HEK293T (cell line): ENCODE measurements at regions not wholly inside any gene's neighbourhood (a gene's known extent, or its start where the extent isn't known, plus 50 kb on each side); places are given as distances from the start of the nearest gene placed in this dataset.

Experiments
- CTCF ChIA-PET: fragments of 350-600 bp; formaldehyde crosslinking; extraction: SDS; loops from one replicate; lab custom pipeline; 2021; ENCODE audit warnings: antibody characterized with exemption, inconsistent platforms; lab: Yijun Ruan, JAX
- POLR2A ChIA-PET: fragments of 350-600 bp; formaldehyde crosslinking; extraction: SDS; loops from one replicate; lab custom pipeline; 2020; ENCODE audit warnings: antibody characterized with exemption, inconsistent platforms; lab: Yijun Ruan, JAX
- DNase-seq: peaks from one replicate; pipeline ENCODE4 v3.0.0; 2012; ENCODE audit warnings: mixed read lengths; ENCODE audit errors: extremely low spot score
- ARNT ChIP-seq: fragments of 450-650 bp; IDR thresholded peaks from 2 replicates; pipeline ENCODE4 v1.6.1; 2017; ENCODE audit warnings: mild to moderate bottlenecking
- BHLHE40 ChIP-seq: fragments of 450-650 bp; IDR thresholded peaks from 2 replicates; pipeline ENCODE4 v1.6.1; 2016; ENCODE audit warnings: mild to moderate bottlenecking, moderate library complexity, borderline replicate concordance
- CTBP1 ChIP-seq: fragments of 450-650 bp; IDR thresholded peaks from 2 replicates; pipeline ENCODE4 v1.6.1; 2016; ENCODE audit warnings: borderline replicate concordance
- ELF4 ChIP-seq: fragments of 450-650 bp; IDR thresholded peaks from 2 replicates; pipeline ENCODE4 v1.6.1; 2017; ENCODE audit warnings: antibody characterized with exemption
- FOXA1 ChIP-seq: fragments of 450-650 bp; IDR thresholded peaks from 2 replicates; pipeline ENCODE4 v1.6.1; 2016; ENCODE audit warnings: mild to moderate bottlenecking
- FOXK2 ChIP-seq: fragments of 450-650 bp; IDR thresholded peaks from 2 replicates; pipeline ENCODE4 v1.6.1; 2016; ENCODE audit warnings: mild to moderate bottlenecking
- FOXM1 ChIP-seq: fragments of 450-650 bp; IDR thresholded peaks from 2 replicates; pipeline ENCODE4 v1.6.1; 2017; ENCODE audit warnings: mild to moderate bottlenecking, borderline replicate concordance
- HDGF ChIP-seq: fragments of 450-650 bp; IDR thresholded peaks from 2 replicates; pipeline ENCODE4 v1.6.1; 2017; ENCODE audit warnings: antibody characterized with exemption, borderline replicate concordance
- L3MBTL2 ChIP-seq: fragments of 450-650 bp; conservative IDR thresholded peaks from 2 replicates; pipeline ENCODE4 v1.6.1; 2016; ENCODE audit warnings: mild to moderate bottlenecking
- LEF1 ChIP-seq: fragments of 450-650 bp; IDR thresholded peaks from 2 replicates; pipeline ENCODE4 v1.6.1; 2017; ENCODE audit warnings: mild to moderate bottlenecking, borderline replicate concordance
- NFRKB ChIP-seq: fragments of 450-650 bp; IDR thresholded peaks from 2 replicates; pipeline ENCODE4 v1.6.1; 2016; ENCODE audit warnings: mild to moderate bottlenecking, moderate library complexity
- PKNOX1 ChIP-seq: fragments of 450-650 bp; IDR thresholded peaks from 2 replicates; pipeline ENCODE4 v1.6.1; 2016
- SP1 ChIP-seq: fragments of 450-650 bp; IDR thresholded peaks from 2 replicates; pipeline ENCODE4 v1.6.1; 2017
- SUZ12 ChIP-seq: fragments of 450-650 bp; IDR thresholded peaks from 2 replicates; pipeline ENCODE4 v1.6.1; 2016; ENCODE audit warnings: mild to moderate bottlenecking
- TARDBP ChIP-seq: fragments of 450-650 bp; IDR thresholded peaks from 2 replicates; pipeline ENCODE4 v1.6.1; 2016
- ZNF384 ChIP-seq: fragments of 450-650 bp; IDR thresholded peaks from 2 replicates; pipeline ENCODE4 v1.6.1; 2016

GRCh38 chr16:49081554-49081953 is 200.1 kb downstream of the CBLN1 start:
- POLR2A ChIA-PET: no interaction called here
- DNase-seq: no peak
- CTCF ChIA-PET: no interaction called here
- TF ChIP-seq BHLHE40: no peak
- no peak for TF ChIP-seq ZNF384
- TF ChIP-seq TARDBP: no peak
- TF ChIP-seq ARNT: no peak
- TF ChIP-seq SP1: no peak
- TF ChIP-seq L3MBTL2: no peak
- no peak for TF ChIP-seq LEF1
- no peak for TF ChIP-seq FOXK2
- no peak for TF ChIP-seq NFRKB
- no peak for TF ChIP-seq SUZ12
- no peak for TF ChIP-seq ELF4
- no peak for TF ChIP-seq FOXM1
- TF ChIP-seq HDGF: no peak
- TF ChIP-seq CTBP1: no peak
- TF ChIP-seq PKNOX1: no peak
- TF ChIP-seq FOXA1: no peak

DNA sequence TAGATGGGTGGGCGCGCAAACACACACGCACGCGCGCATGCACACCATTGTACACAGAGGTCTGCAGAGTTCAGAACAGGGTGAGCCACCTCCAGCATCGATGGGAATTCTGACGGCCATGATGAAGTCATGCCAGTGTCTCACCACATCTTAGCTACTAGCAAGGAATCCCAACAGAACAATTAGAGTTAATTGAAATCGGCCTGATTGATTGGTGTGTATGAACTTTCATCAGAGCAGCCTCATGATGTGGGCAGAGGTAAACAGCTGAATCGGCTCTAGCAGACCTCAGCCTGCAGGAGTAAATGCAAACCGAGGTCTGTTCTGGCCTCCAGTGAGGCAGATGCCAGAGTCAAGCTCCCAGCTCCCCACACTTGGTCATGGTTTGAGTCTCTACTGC is 200.6 kb downstream of the CBLN1 start:
- no peak for TF ChIP-seq HDGF
- no peak for TF ChIP-seq CTBP1
- TF ChIP-seq ZNF384: no peak
- no peak for TF ChIP-seq FOXA1
- no peak for TF ChIP-seq NFRKB
- TF ChIP-seq BHLHE40: no peak
- TF ChIP-seq FOXK2: no peak
- no peak for TF ChIP-seq SP1
- no peak for TF ChIP-seq SUZ12
- no peak for TF ChIP-seq TARDBP
- TF ChIP-seq LEF1: no peak
- no peak for TF ChIP-seq PKNOX1
- TF ChIP-seq ELF4: no peak
- ChIA-PET CTCF (no interaction called here), POLR2A (no interaction called here)
- DNase-seq: no peak

- no peak for TF ChIP-seq PKNOX1
- no peak for TF ChIP-seq SUZ12
- no peak for TF ChIP-seq CTBP1
- TF ChIP-seq NFRKB: no peak
- no peak for TF ChIP-seq BHLHE40
- TF ChIP-seq L3MBTL2: no peak
- no peak for TF ChIP-seq ARNT
- TF ChIP-seq FOXK2: no peak
- no peak for TF ChIP-seq FOXA1
- TF ChIP-seq LEF1: no peak
- TF ChIP-seq ZNF384: no peak
- no peak for TF ChIP-seq ELF4
- no peak for TF ChIP-seq FOXM1
- TF ChIP-seq HDGF: no peak
- TF ChIP-seq SP1: no peak
- TF ChIP-seq TARDBP: no peak
- no peak for DNase-seq
- ChIA-PET CTCF (no interaction called here), POLR2A (no interaction called here)
These were observed 203.1 kb downstream of the CBLN1 start for GRCh38 chr16:49078571-49078970.

GRCh38 chr16:49078104-49078503 is 203.5 kb downstream of the CBLN1 start:
- TF ChIP-seq ARNT (no peak), ELF4 (no peak), FOXK2 (no peak), L3MBTL2 (no peak), SP1 (no peak), BHLHE40 (no peak), HDGF (no peak), LEF1 (no peak), PKNOX1 (no peak), ZNF384 (no peak), SUZ12 (no peak), FOXM1 (no peak)
- ChIA-PET CTCF (no interaction called here), POLR2A (no interaction called here)
- DNase-seq: no peak

DNA sequence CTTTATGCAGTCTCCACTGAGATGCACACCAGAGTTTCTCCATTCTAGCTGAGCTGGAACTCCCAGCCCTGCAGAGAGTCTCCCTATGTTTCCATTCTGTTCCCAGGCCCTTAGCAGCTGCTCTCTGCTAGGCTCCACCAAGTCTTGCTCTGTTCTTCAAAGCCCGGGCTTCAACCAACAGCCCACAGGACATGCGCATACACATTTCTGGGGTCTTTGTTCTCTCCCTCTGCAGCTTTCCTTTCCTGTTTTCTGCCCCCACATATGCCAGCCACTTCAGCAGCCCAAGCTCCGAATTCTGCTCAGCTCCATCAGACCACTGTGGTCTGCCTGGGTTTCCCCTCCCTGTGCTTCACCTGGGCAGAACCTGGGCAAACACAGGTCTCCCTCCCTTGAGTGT is 205.9 kb downstream of the CBLN1 start:
- ChIA-PET CTCF (no interaction called here), POLR2A (no interaction called here)
- no peak for TF ChIP-seq HDGF
- no peak for TF ChIP-seq ZNF384
- TF ChIP-seq SUZ12: no peak
- TF ChIP-seq NFRKB: no peak
- no peak for TF ChIP-seq L3MBTL2
- TF ChIP-seq TARDBP: no peak
- TF ChIP-seq FOXM1: no peak
- no peak for TF ChIP-seq ELF4
- no peak for TF ChIP-seq BHLHE40
- TF ChIP-seq FOXK2: no peak
- no peak for TF ChIP-seq PKNOX1
- no peak for TF ChIP-seq SP1
- no peak for TF ChIP-seq LEF1
- no peak for TF ChIP-seq FOXA1
- no peak for TF ChIP-seq ARNT
- no peak for TF ChIP-seq CTBP1
- no peak for DNase-seq
